HUES6 (cell line): ENCODE measurements at regions not wholly inside any gene's neighbourhood (a gene's known extent, or its start where the extent isn't known, plus 50 kb on each side); places are given as distances from the start of the nearest gene placed in this dataset.
"Not testable (repeated sequence)": the region's sequence is repeated elsewhere in the genome, so short reads cannot be mapped to it uniquely, and the experiment has no call there.

ENCODE experiments used
- H3K27ac ChIP-seq: 2 replicates; pipeline ENCODE4 v1.7.0; 2013; ENCODE audit warnings: low read depth, mild to moderate bottlenecking, low read length, inconsistent platforms
- H3K27me3 ChIP-seq: 2 replicates; pipeline ENCODE4 v1.6.1; 2013; ENCODE audit warnings: low read length; ENCODE audit not compliant: control insufficient read depth, insufficient read depth
- H3K36me3 ChIP-seq: 2 replicates; pipeline ENCODE4 v1.6.1; 2013; ENCODE audit warnings: low read length; ENCODE audit not compliant: control insufficient read depth, insufficient read depth
- H3K4me1 ChIP-seq: 2 replicates; pipeline ENCODE4 v1.6.1; 2013; ENCODE audit warnings: low read length; ENCODE audit not compliant: control insufficient read depth, insufficient read depth
- H3K4me3 ChIP-seq: 2 replicates; pipeline ENCODE4 v1.5.1; 2013; ENCODE audit warnings: low read depth, low read length
- H3K9ac ChIP-seq: one replicate; pipeline ENCODE4 v1.6.1; 2013; ENCODE audit warnings: mild to moderate bottlenecking, low read length
- H3K9me3 ChIP-seq: 2 replicates; pipeline ENCODE4 v1.6.1; 2013; ENCODE audit warnings: low read depth, low read length; ENCODE audit not compliant: control insufficient read depth, insufficient read depth

GRCh38 chr17:21470422-21470821 is 94.3 kb downstream of the KCNJ12 start:
- H3K27me3 ChIP-seq: peaks cover 15% of the 10 kb centered on the region; the same call in 1 of the 2 replicates
- H3K36me3 ChIP-seq, H3K9me3 ChIP-seq, H3K4me3 ChIP-seq, H3K4me1 ChIP-seq, H3K27ac ChIP-seq, H3K9ac ChIP-seq: not testable (repeated sequence)

- Histone ChIP-seq H3K9ac (no peak overlapping the region), H3K27ac (no peak overlapping the region), H3K27me3 (peaks cover 15% of the 10 kb centered on the region; the same call in 1 of the 2 replicates), H3K36me3 (no peaks in the 10 kb centered on the region), H3K4me1 (no peaks in the 10 kb centered on the region; the same call in 1 of the 2 replicates), H3K9me3 (peaks cover 9% of the 10 kb centered on the region; the same call in 1 of the 2 replicates), H3K4me3 (no peak overlapping the region)
Measured at GRCh38 chr17:21470861-21471260, 94.7 kb downstream of the KCNJ12 start.

GRCh38 chr17:21474815-21475214 is 98.7 kb downstream of the KCNJ12 start:
- Histone ChIP-seq H3K9me3 (0 out of 2 replicates have a peak, but pooled peaks cover 2% of the 10 kb centered on the region), H3K27ac (no peak overlapping the region), H3K4me1 (no peaks in the 10 kb centered on the region; the same call in 1 of the 2 replicates), H3K4me3 (no peak overlapping the region), H3K27me3 (0 out of 2 replicates have a peak, but pooled peaks cover 5% of the 10 kb centered on the region), H3K36me3 (no peaks in the 10 kb centered on the region), H3K9ac (no peak overlapping the region)

- no peak overlapping the region for H3K9ac ChIP-seq
- no peak overlapping the region for H3K4me3 ChIP-seq
- H3K4me1 ChIP-seq: no peaks in the 10 kb centered on the region; the same call in 1 of the 2 replicates
- H3K36me3 ChIP-seq: no peaks in the 10 kb centered on the region
- H3K9me3 ChIP-seq: 0 out of 2 replicates have a peak, but pooled peaks cover 2% of the 10 kb centered on the region
- H3K27ac ChIP-seq: no peak overlapping the region
- 0 out of 2 replicates have a peak, but pooled peaks cover 5% of the 10 kb centered on the region for H3K27me3 ChIP-seq
Measured at GRCh38 chr17:21475571-21475970, 99.4 kb downstream of the KCNJ12 start.

GRCh38 chr17:21476867-21477266 is 100.7 kb downstream of the KCNJ12 start:
- H3K36me3 ChIP-seq: no peaks in the 10 kb centered on the region
- H3K9ac ChIP-seq: no peak overlapping the region
- 0 out of 2 replicates have a peak, but pooled peaks cover 5% of the 10 kb centered on the region for H3K27me3 ChIP-seq
- H3K4me3 ChIP-seq: no peak overlapping the region
- H3K4me1 ChIP-seq: no peaks in the 10 kb centered on the region; the same call in 1 of the 2 replicates
- 0 out of 2 replicates have a peak, but pooled peaks cover 2% of the 10 kb centered on the region for H3K9me3 ChIP-seq
- H3K27ac ChIP-seq: no peak overlapping the region

- no peaks in the 10 kb centered on the region for H3K27me3 ChIP-seq
- no peak overlapping the region for H3K4me3 ChIP-seq
- no peak overlapping the region for H3K27ac ChIP-seq
- H3K36me3 ChIP-seq: no peaks in the 10 kb centered on the region
- H3K4me1 ChIP-seq: no peaks in the 10 kb centered on the region
- no peak overlapping the region for H3K9ac ChIP-seq
- H3K9me3 ChIP-seq: 0 out of 2 replicates have a peak, but pooled peaks cover 2% of the 10 kb centered on the region
Measured at GRCh38 chr17:21482189-21482865, 106.2 kb downstream of the KCNJ12 start.

- not testable (repeated sequence) for H3K36me3 ChIP-seq, H3K27ac ChIP-seq, H3K27me3 ChIP-seq, H3K4me3 ChIP-seq, H3K9ac ChIP-seq, H3K4me1 ChIP-seq, H3K9me3 ChIP-seq
Measured at GRCh38 chr17:21488043-21488442, 111.9 kb downstream of the KCNJ12 start.

- Histone ChIP-seq H3K4me1 (peaks cover 5% of the 10 kb centered on the region; the same call in 1 of the 2 replicates), H3K27me3 (no peaks in the 10 kb centered on the region), H3K9ac (no peak overlapping the region), H3K27ac (no peak overlapping the region), H3K36me3 (no peaks in the 10 kb centered on the region), H3K4me3 (no peak overlapping the region), H3K9me3 (no peaks in the 10 kb centered on the region)
Measured at GRCh38 chr17:21493993-21494392, 117.8 kb downstream of the KCNJ12 start.

- H3K9ac ChIP-seq: no peak overlapping the region
- no peak overlapping the region for H3K27ac ChIP-seq
- no peaks in the 10 kb centered on the region; the same call in 1 of the 2 replicates for H3K27me3 ChIP-seq
- no peak overlapping the region for H3K4me3 ChIP-seq
- no peaks in the 10 kb centered on the region for H3K36me3 ChIP-seq
- H3K9me3 ChIP-seq: no peaks in the 10 kb centered on the region
- peaks cover 10% of the 10 kb centered on the region for H3K4me1 ChIP-seq
Measured at GRCh38 chr17:21495281-21495680, 119.1 kb downstream of the KCNJ12 start.

- no peak overlapping the region for H3K9ac ChIP-seq
- H3K27ac ChIP-seq: no peak overlapping the region
- H3K9me3 ChIP-seq: no peaks in the 10 kb centered on the region
- peaks cover 12% of the 10 kb centered on the region for H3K4me1 ChIP-seq
- no peaks in the 10 kb centered on the region for H3K36me3 ChIP-seq
- H3K4me3 ChIP-seq: no peak overlapping the region
- H3K27me3 ChIP-seq: no peaks in the 10 kb centered on the region; the same call in 1 of the 2 replicates
Measured at GRCh38 chr17:21500064-21500463, 123.9 kb downstream of the KCNJ12 start.

- H3K27ac ChIP-seq, H3K9ac ChIP-seq, H3K4me1 ChIP-seq, H3K4me3 ChIP-seq, H3K9me3 ChIP-seq, H3K36me3 ChIP-seq, H3K27me3 ChIP-seq: not testable (repeated sequence)
Measured at GRCh38 chr17:21501927-21502700, 126.0 kb downstream of the KCNJ12 start.
